Naive thymus-derived CD8-positive, alpha-beta T cell (primary cell): ENCODE measurements at regions not wholly inside any gene's neighbourhood (a gene's known extent, or its start where the extent isn't known, plus 50 kb on each side); places are given as distances from the start of the nearest gene placed in this dataset.
"Not testable (repeated sequence)": the region's sequence is repeated elsewhere in the genome, so short reads cannot be mapped to it uniquely, and the experiment has no call there.

ENCODE experiments used
- ATAC-seq, 2 donors: fragments of 150-1000 bp; cut with Tn5 transposase in 1 of 2; sonication (Bioruptor Pico), chemical (Tn5 transposase) in 1 of 2; 1 replicate in 1 of 2; 2 replicates in 1 of 2; pipeline ENCODE4 v1.10.0; 2021; ENCODE audit warnings: mild to moderate bottlenecking in 2 of 2, moderate library complexity in 2 of 2
- POLR2A ChIA-PET: fragments of 350-600 bp; sonication (Branson Sonifier 250); formaldehyde crosslinking; loops from one replicate; lab custom pipeline; 2021; ENCODE audit warnings: antibody characterized with exemption; lab: Charles Lee
- DNase-seq, 10 donors: peaks; one replicate each; pipeline versions ENCODE4 v3.0.0 to v3.0.0-alpha.2; 2020 to 2022
- H3K27ac Mint-ChIP-seq, 10 donors: one replicate each; pipeline ENCODE4 v1.8.0; 2020 to 2022; ENCODE audit warnings: mild to moderate bottlenecking in 10 of 10, mixed read lengths in 10 of 10, moderate library complexity in 4 of 10, inconsistent platforms in 1 of 10
- H3K27me3 Mint-ChIP-seq, 5 donors: one replicate each; pipeline ENCODE4 v1.8.0; 2021 to 2022; ENCODE audit warnings: mixed read lengths in 5 of 5
- H3K36me3 Mint-ChIP-seq, 3 donors: one replicate each; pipeline ENCODE4 v1.8.0; 2020 to 2022; ENCODE audit warnings: mixed read lengths in 3 of 3, mild to moderate bottlenecking in 2 of 3, inconsistent platforms in 1 of 3
- H3K4me1 Mint-ChIP-seq, 4 donors: one replicate each; pipeline ENCODE4 v1.8.0; 2021 to 2022; ENCODE audit warnings: mixed read lengths in 4 of 4
- H3K4me3 Mint-ChIP-seq, 10 donors: one replicate each; pipeline ENCODE4 v1.8.0; 2020 to 2022; ENCODE audit warnings: mild to moderate bottlenecking in 10 of 10, mixed read lengths in 10 of 10, moderate library complexity in 6 of 10, inconsistent platforms in 1 of 10
- H3K9me3 Mint-ChIP-seq, 9 donors: one replicate each; pipeline ENCODE4 v1.8.0; 2020 to 2022; ENCODE audit warnings: mixed read lengths in 9 of 9, mild to moderate bottlenecking in 3 of 9, inconsistent platforms in 1 of 9, moderate library complexity in 1 of 9

GRCh38 chr3:148540851-148541250 lies 156.9 kb upstream of the AGTR1 start:
- no peaks in the 10 kb centered on the region for H3K4me1 Mint-ChIP-seq
- H3K9me3 Mint-ChIP-seq, result peaks cover 0 to 4% (median 0%) of the 10 kb centered on the region in 9 donors
- H3K27me3 Mint-ChIP-seq, result no peaks in the 10 kb centered on the region
- DNase-seq, result no peak
- no peak overlapping the region for H3K4me3 Mint-ChIP-seq
- POLR2A ChIA-PET, result no interaction called here
- H3K36me3 Mint-ChIP-seq, result no peaks in the 10 kb centered on the region
- no peak overlapping the region for H3K27ac Mint-ChIP-seq
- ATAC-seq, result no peak

- no peak for DNase-seq
- Mint-ChIP-seq H3K4me1 (no peaks in the 10 kb centered on the region), H3K27ac (no peak overlapping the region), H3K27me3 (no peaks in the 10 kb centered on the region), H3K9me3 (peaks cover 0 to 8% (median 2%) of the 10 kb centered on the region in 9 donors), H3K4me3 (no peak overlapping the region), H3K36me3 (no peaks in the 10 kb centered on the region)
- ATAC-seq, result no peak
- POLR2A ChIA-PET, result no interaction called here
These were observed 150.7 kb upstream of the AGTR1 start for GRCh38 chr3:148546959-148547358.

GRCh38 chr3:148551767-148552260 lies 145.9 kb upstream of the AGTR1 start:
- ATAC-seq (no peak), DNase-seq (no peak)
- H3K4me3 Mint-ChIP-seq, result no peak overlapping the region
- H3K9me3 Mint-ChIP-seq, result peaks cover 0 to 9% (median 0%) of the 10 kb centered on the region in 9 donors
- no peaks in the 10 kb centered on the region for H3K36me3 Mint-ChIP-seq
- POLR2A ChIA-PET, result no interaction called here
- no peak overlapping the region for H3K27ac Mint-ChIP-seq
- H3K27me3 Mint-ChIP-seq, result no peaks in the 10 kb centered on the region
- no peaks in the 10 kb centered on the region for H3K4me1 Mint-ChIP-seq

- H3K36me3 Mint-ChIP-seq, result no peaks in the 10 kb centered on the region
- DNase-seq (no peak), ATAC-seq (no peak)
- H3K9me3 Mint-ChIP-seq, result peaks cover 0 to 9% (median 2%) of the 10 kb centered on the region in 9 donors
- H3K4me3 Mint-ChIP-seq, result no peak overlapping the region
- no peak overlapping the region for H3K27ac Mint-ChIP-seq
- H3K4me1 Mint-ChIP-seq, result no peaks in the 10 kb centered on the region
- no peaks in the 10 kb centered on the region for H3K27me3 Mint-ChIP-seq
- POLR2A ChIA-PET, result no interaction called here
These were observed 143.3 kb upstream of the AGTR1 start for GRCh38 chr3:148554367-148554766.

- POLR2A ChIA-PET, result no interaction called here
- Mint-ChIP-seq H3K36me3 (no peaks in the 10 kb centered on the region), H3K27ac (no peak overlapping the region), H3K27me3 (no peaks in the 10 kb centered on the region), H3K9me3 (peaks cover 0 to 19% (median 9%) of the 10 kb centered on the region in 9 donors), H3K4me1 (no peaks in the 10 kb centered on the region), H3K4me3 (no peak overlapping the region)
- ATAC-seq, result no peak
- no peak for DNase-seq
These were observed 141.0 kb upstream of the AGTR1 start for GRCh38 chr3:148556664-148557063.

GRCh38 chr3:148577579-148577978 lies 120.1 kb upstream of the AGTR1 start:
- H3K27me3 Mint-ChIP-seq, H3K27ac Mint-ChIP-seq, H3K4me1 Mint-ChIP-seq, DNase-seq, POLR2A ChIA-PET, ATAC-seq, H3K36me3 Mint-ChIP-seq, H3K4me3 Mint-ChIP-seq: not testable (repeated sequence)
- peaks cover 0 to 13% (median 7%) of the 10 kb centered on the region in 9 donors for H3K9me3 Mint-ChIP-seq

GRCh38 chr3:148582126-148582525 lies 115.6 kb upstream of the AGTR1 start:
- Mint-ChIP-seq H3K4me3 (no peak overlapping the region), H3K27me3 (no peaks in the 10 kb centered on the region), H3K4me1 (no peaks in the 10 kb centered on the region), H3K27ac (no peak overlapping the region), H3K36me3 (no peaks in the 10 kb centered on the region), H3K9me3 (peaks cover 0 to 6% (median 4%) of the 10 kb centered on the region in 9 donors)
- POLR2A ChIA-PET, result no interaction called here
- ATAC-seq, result no peak
- DNase-seq, result no peak

- Mint-ChIP-seq H3K4me1 (no peaks in the 10 kb centered on the region), H3K9me3 (peaks cover 0 to 6% (median under 1%) of the 10 kb centered on the region in 9 donors), H3K27ac (no peak overlapping the region), H3K36me3 (no peaks in the 10 kb centered on the region), H3K4me3 (no peak overlapping the region), H3K27me3 (no peaks in the 10 kb centered on the region)
- no peak for ATAC-seq
- DNase-seq, result no peak
- POLR2A ChIA-PET, result no interaction called here
These were observed 113.9 kb upstream of the AGTR1 start for GRCh38 chr3:148583793-148584192.

- no peak overlapping the region for H3K4me3 Mint-ChIP-seq
- DNase-seq, result no peak
- no peaks in the 10 kb centered on the region for H3K36me3 Mint-ChIP-seq
- no peak overlapping the region for H3K27ac Mint-ChIP-seq
- no peaks in the 10 kb centered on the region for H3K27me3 Mint-ChIP-seq
- peaks cover 0 to 5% (median 0%) of the 10 kb centered on the region in 9 donors for H3K9me3 Mint-ChIP-seq
- ATAC-seq, result no peak
- H3K4me1 Mint-ChIP-seq, result no peaks in the 10 kb centered on the region
- POLR2A ChIA-PET, result no interaction called here
These were observed 113.3 kb upstream of the AGTR1 start for GRCh38 chr3:148584438-148584837.

GRCh38 chr3:148585671-148586379 lies 111.9 kb upstream of the AGTR1 start:
- no peak for ATAC-seq
- Mint-ChIP-seq H3K27me3 (no peaks in the 10 kb centered on the region), H3K4me3 (no peak overlapping the region), H3K36me3 (no peaks in the 10 kb centered on the region), H3K4me1 (no peaks in the 10 kb centered on the region), H3K9me3 (peaks cover 0 to 3% (median 0%) of the 10 kb centered on the region in 9 donors), H3K27ac (peak overlapping the region in 1 of 10 donors; percentile 66)
- POLR2A ChIA-PET, result no interaction called here
- DNase-seq, result no peak

- Mint-ChIP-seq H3K27me3 (no peaks in the 10 kb centered on the region), H3K9me3 (peaks cover 0 to 3% (median 0%) of the 10 kb centered on the region in 9 donors), H3K4me1 (no peaks in the 10 kb centered on the region), H3K4me3 (no peak overlapping the region), H3K27ac (no peak overlapping the region), H3K36me3 (no peaks in the 10 kb centered on the region)
- POLR2A ChIA-PET, result no interaction called here
- no peak for ATAC-seq
- no peak for DNase-seq
These were observed 109.4 kb upstream of the AGTR1 start for GRCh38 chr3:148588291-148588690.

- no peak overlapping the region for H3K27ac Mint-ChIP-seq
- no peak for DNase-seq
- H3K27me3 Mint-ChIP-seq, result no peaks in the 10 kb centered on the region
- H3K36me3 Mint-ChIP-seq, result no peaks in the 10 kb centered on the region
- POLR2A ChIA-PET, result no interaction called here
- no peak for ATAC-seq
- no peaks in the 10 kb centered on the region for H3K4me1 Mint-ChIP-seq
- H3K9me3 Mint-ChIP-seq, result peaks cover 0 to 11% (median 2%) of the 10 kb centered on the region in 9 donors
- H3K4me3 Mint-ChIP-seq, result no peak overlapping the region
These were observed 106.2 kb upstream of the AGTR1 start for GRCh38 chr3:148591525-148591924.

GRCh38 chr3:148598619-148599018 lies 99.1 kb upstream of the AGTR1 start:
- H3K4me3 Mint-ChIP-seq, result no peak overlapping the region
- no peaks in the 10 kb centered on the region for H3K27me3 Mint-ChIP-seq
- no peak for DNase-seq
- H3K27ac Mint-ChIP-seq, result no peak overlapping the region
- no peaks in the 10 kb centered on the region for H3K4me1 Mint-ChIP-seq
- ATAC-seq, result no peak
- POLR2A ChIA-PET, result no interaction called here
- no peaks in the 10 kb centered on the region for H3K36me3 Mint-ChIP-seq
- H3K9me3 Mint-ChIP-seq, result peaks cover 0 to 10% (median 0%) of the 10 kb centered on the region in 9 donors

GRCh38 chr3:148599481-148599880 lies 98.2 kb upstream of the AGTR1 start:
- POLR2A ChIA-PET, result no interaction called here
- ATAC-seq (no peak), DNase-seq (no peak)
- Mint-ChIP-seq H3K4me3 (no peak overlapping the region), H3K36me3 (no peaks in the 10 kb centered on the region), H3K4me1 (no peaks in the 10 kb centered on the region), H3K9me3 (peaks cover 0 to 10% (median 0%) of the 10 kb centered on the region in 9 donors), H3K27ac (no peak overlapping the region), H3K27me3 (no peaks in the 10 kb centered on the region)
